ENCODE measurements at regions not wholly inside any gene's neighbourhood (a gene's known extent, or its start where the extent isn't known, plus 50 kb on each side); places are given as distances from the start of the nearest gene placed in this dataset.

GRCh38 chr2:2874341-2874740 is 503.3 kb downstream of the EIPR1 start:
- Histone ChIP-seq H3K27me3 (ENCODE audit: insufficient read depth, low read length) (no peaks in the 10 kb centered on the region), H3K4me2 (ENCODE audit: insufficient read depth, low read length) (no peak overlapping the region), H3K9me3 (ENCODE audit: low read depth, low read length) (no peaks in the 10 kb centered on the region), H3K4me1 (ENCODE audit: insufficient read depth, low read length) (no peaks in the 10 kb centered on the region), H3K79me2 (ENCODE audit: insufficient read depth, low read length) (no peaks in the 10 kb centered on the region), H3K36me3 (ENCODE audit: insufficient read depth, low read length) (no peaks in the 10 kb centered on the region), H3K4me3 (ENCODE audit: insufficient read depth, low read length) (no peak overlapping the region), H2AFZ (ENCODE audit: low read length) (no peak overlapping the region), H3K27ac (ENCODE audit: low read depth, low read length) (no peak overlapping the region), H4K20me1 (ENCODE audit: insufficient read depth, low read length) (no peaks in the 10 kb centered on the region)
- DNase-seq (ENCODE audit: insufficient read length, low spot score, missing footprints), result peak; percentile 42
- TF ChIP-seq CTCF (IDR thresholded peaks at IDR 0.05; ENCODE audit: extremely low read depth, low read depth, low read length), result no peak

DNA sequence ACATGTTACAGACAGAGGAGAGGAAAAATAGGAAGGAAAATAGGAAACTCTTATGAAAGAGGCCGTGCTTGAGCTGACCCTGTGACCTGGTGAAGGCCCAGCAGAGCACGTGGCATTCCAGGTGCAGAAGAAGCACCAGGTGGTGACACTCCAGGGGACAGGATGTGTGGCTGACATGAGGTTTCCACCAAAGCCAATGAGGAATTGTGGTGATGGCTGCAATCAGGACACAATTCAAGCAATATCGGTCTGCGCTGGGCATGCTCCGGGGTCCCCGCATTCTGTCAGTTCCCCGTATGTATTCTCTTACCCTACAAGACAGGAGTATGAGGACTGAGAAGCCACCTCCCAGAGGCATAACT is 504.2 kb downstream of the EIPR1 start:
- no peak for TF ChIP-seq CTCF (IDR thresholded peaks at IDR 0.05; ENCODE audit: extremely low read depth, low read depth, low read length)
- H3K4me1 ChIP-seq (ENCODE audit: insufficient read depth, low read length), result no peaks in the 10 kb centered on the region
- no peaks in the 10 kb centered on the region for H3K27me3 ChIP-seq (ENCODE audit: insufficient read depth, low read length)
- H3K27ac ChIP-seq (ENCODE audit: low read depth, low read length), result no peak overlapping the region
- no peak overlapping the region for H2AFZ ChIP-seq (ENCODE audit: low read length)
- no peaks in the 10 kb centered on the region for H3K79me2 ChIP-seq (ENCODE audit: insufficient read depth, low read length)
- H4K20me1 ChIP-seq (ENCODE audit: insufficient read depth, low read length), result no peaks in the 10 kb centered on the region
- no peaks in the 10 kb centered on the region for H3K9me3 ChIP-seq (ENCODE audit: low read depth, low read length)
- no peak for DNase-seq (ENCODE audit: insufficient read length, low spot score, missing footprints)
- H3K36me3 ChIP-seq (ENCODE audit: insufficient read depth, low read length), result no peaks in the 10 kb centered on the region
- H3K4me2 ChIP-seq (ENCODE audit: insufficient read depth, low read length), result no peak overlapping the region
- no peak overlapping the region for H3K4me3 ChIP-seq (ENCODE audit: insufficient read depth, low read length)

DNA sequence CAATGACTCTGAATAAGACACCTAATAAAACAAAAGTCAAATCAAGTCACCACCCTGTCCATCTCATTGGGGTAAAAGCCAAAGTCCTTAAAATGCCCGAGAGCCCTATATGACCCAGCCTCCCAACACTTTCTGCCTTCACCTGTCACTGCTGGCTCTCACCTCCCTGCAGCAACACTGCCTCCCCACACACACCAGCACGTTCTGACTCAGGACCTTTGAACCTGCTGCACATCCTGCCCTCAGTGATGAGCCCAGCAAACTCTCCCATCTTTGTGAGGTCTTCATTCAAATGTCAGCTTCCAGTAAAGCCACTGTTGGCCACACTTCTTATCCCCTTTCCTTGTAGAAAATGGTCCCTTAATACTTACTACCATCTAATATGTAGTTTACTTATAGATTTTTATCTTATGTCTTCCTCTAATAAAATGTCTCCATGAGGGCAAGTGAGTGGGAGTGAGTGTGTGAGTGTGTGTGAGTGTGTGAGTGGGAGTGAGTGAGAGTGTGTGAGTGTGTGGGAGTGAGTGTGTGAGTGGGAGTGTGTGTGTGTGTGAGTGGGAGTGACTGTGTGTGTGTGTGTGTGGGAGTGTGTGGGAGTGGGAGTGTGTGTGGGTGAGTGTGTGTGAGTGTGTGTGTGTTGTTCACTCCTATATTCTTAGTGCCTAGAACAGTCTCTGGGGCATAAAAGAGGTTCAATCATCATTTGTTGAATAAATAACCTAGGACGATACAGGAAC is 504.7 kb downstream of the EIPR1 start:
- Histone ChIP-seq H3K79me2 (ENCODE audit: insufficient read depth, low read length) (no peaks in the 10 kb centered on the region), H4K20me1 (ENCODE audit: insufficient read depth, low read length) (no peaks in the 10 kb centered on the region), H3K4me2 (ENCODE audit: insufficient read depth, low read length) (no peak overlapping the region), H3K4me1 (ENCODE audit: insufficient read depth, low read length) (no peaks in the 10 kb centered on the region), H3K4me3 (ENCODE audit: insufficient read depth, low read length) (no peak overlapping the region), H3K27me3 (ENCODE audit: insufficient read depth, low read length) (no peaks in the 10 kb centered on the region), H3K27ac (ENCODE audit: low read depth, low read length) (no peak overlapping the region), H2AFZ (ENCODE audit: low read length) (no peak overlapping the region), H3K36me3 (ENCODE audit: insufficient read depth, low read length) (no peaks in the 10 kb centered on the region), H3K9me3 (ENCODE audit: low read depth, low read length) (no peaks in the 10 kb centered on the region)
- TF ChIP-seq CTCF (IDR thresholded peaks at IDR 0.05; ENCODE audit: extremely low read depth, low read depth, low read length), result no peak
- DNase-seq (ENCODE audit: insufficient read length, low spot score, missing footprints), result no peak

- TF ChIP-seq CTCF (IDR thresholded peaks at IDR 0.05; ENCODE audit: extremely low read depth, low read depth, low read length), result no peak
Observed at GRCh38 chr2:2872309-2872617, 505.4 kb downstream of the EIPR1 start.

More at GRCh38 chr2:2872309-2872617, 505.4 kb downstream of the EIPR1 start:
- Histone ChIP-seq H4K20me1 (ENCODE audit: insufficient read depth, low read length) (no peaks in the 10 kb centered on the region), H3K27ac (ENCODE audit: low read depth, low read length) (no peak overlapping the region), H3K4me2 (ENCODE audit: insufficient read depth, low read length) (no peak overlapping the region), H3K4me3 (ENCODE audit: insufficient read depth, low read length) (no peak overlapping the region), H3K9me3 (ENCODE audit: low read depth, low read length) (no peaks in the 10 kb centered on the region), H2AFZ (ENCODE audit: low read length) (no peak overlapping the region), H3K27me3 (ENCODE audit: insufficient read depth, low read length) (no peaks in the 10 kb centered on the region), H3K4me1 (ENCODE audit: insufficient read depth, low read length) (no peaks in the 10 kb centered on the region), H3K36me3 (ENCODE audit: insufficient read depth, low read length) (no peaks in the 10 kb centered on the region), H3K79me2 (ENCODE audit: insufficient read depth, low read length) (no peaks in the 10 kb centered on the region)
- DNase-seq (ENCODE audit: insufficient read length, low spot score, missing footprints), result no peak

Data from osteoblast (primary cell).